ENCODE measurements at regions not wholly inside any gene's neighbourhood (a gene's known extent, or its start where the extent isn't known, plus 50 kb on each side); places are given as distances from the start of the nearest gene placed in this dataset.

- TF ChIP-seq CTCF (IDR thresholded peaks at IDR 0.05), result no peak
- TF ChIP-seq POLR2A (IDR thresholded peaks at IDR 0.05), result no peak
These were observed 97.8 kb downstream of the MED10 start for GRCh38 chr5:6280425-6281100.

Measured in breast epithelium (tissue), 3 donors.